ENCODE measurements at regions not wholly inside any gene's neighbourhood (a gene's known extent, or its start where the extent isn't known, plus 50 kb on each side); places are given as distances from the start of the nearest gene placed in this dataset.

- DNase-seq (ENCODE audit: low spot score) = no peak
Measured at GRCh38 chr6:104207635-104208034, 652.1 kb downstream of the HACE1 start.

GRCh38 chr6:104201557-104201956 is 658.2 kb downstream of the HACE1 start:
- no peak for DNase-seq (ENCODE audit: low spot score)

DNA sequence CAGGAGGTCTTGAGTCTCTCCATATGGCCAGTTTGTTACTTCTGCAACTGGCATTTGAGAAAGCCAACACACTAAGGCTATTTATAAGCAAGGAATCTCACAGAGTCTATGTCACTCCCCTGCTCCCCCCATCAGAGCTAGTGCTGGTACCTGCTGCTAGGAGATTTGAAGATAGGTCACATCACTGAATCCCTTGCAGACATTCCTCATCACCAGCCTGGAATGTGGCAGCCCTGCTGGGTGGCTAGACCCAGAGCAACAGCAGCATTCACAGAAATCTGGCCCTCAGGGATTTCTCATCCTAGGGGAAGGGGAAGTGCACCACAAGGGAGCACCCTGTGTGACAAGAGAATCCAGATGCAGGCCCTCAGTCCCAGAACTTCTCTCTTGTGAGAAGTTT is 672.1 kb downstream of the HACE1 start:
- DNase-seq (ENCODE audit: low spot score) = no peak

DNA sequence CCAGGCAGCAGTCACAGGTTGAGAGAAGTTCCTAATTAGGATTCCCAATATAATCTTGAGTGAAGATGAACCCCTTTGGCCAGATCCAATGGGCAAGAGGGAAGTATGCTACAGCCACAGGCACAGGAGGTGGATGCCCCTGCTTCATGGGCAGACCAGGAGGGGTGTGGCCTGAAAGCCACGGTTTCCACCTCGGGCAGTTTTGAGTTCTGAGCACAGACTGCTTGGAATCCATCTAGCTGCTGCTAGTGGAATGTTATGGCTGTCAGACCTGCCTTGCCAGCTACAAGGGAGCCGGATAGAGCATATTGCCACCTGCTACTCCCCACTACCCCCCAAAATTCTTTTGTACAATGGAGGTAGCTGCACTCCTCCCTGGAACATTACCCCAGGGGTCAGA is 672.9 kb downstream of the HACE1 start:
- no peak for DNase-seq (ENCODE audit: low spot score)

DNA sequence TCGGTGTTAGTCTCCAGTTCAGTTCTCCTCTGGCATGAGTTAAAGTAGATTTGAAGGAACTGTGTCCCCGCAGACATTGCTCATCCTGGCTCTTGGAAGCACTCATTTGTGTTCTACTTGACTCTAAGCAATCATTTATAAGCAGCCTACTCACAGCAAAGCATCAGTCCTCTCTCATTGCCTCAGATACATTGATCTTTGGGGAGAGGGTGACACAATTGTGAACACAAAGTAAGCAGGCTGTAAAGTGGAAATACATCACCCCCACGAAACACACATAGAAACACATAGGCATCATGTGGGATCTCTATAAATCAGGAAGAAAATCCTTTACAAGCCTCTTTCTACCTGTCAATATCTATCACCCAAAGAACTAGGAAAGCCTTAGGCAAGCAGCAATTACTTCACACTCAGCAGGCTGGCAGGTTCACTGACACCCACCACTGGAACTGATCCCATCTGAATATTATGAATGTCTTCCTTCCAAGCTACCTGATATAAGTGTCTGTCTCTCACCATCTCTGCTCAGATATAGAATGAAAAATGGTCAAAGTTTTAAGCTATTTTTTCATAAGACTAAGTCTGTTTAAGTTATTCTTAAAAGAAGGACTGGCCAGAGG is 675.8 kb downstream of the HACE1 start:
- DNase-seq (ENCODE audit: low spot score) = no peak

DNA sequence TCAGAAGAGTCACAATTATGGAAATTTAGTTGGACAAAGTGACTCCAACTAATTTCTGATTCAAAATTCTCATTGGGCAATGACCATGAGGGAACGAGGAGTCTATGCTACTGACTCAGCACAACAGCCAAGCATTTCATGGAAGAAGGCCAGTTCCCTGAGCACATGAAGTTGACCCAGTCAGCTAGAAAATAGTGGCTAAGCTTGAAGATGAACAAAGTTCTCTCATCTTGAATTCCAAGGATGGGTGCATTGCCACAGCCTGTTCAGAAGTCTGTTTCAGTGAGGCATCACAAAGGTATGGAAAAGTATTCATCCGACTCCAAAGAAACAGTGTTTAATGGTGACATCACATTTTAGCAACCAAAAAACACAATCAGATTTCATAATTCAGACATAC is 676.9 kb downstream of the HACE1 start:
- DNase-seq (ENCODE audit: low spot score) = no peak

GRCh38 chr6:104173668-104174067 is 686.1 kb downstream of the HACE1 start:
- DNase-seq (ENCODE audit: low spot score) = no peak

DNA sequence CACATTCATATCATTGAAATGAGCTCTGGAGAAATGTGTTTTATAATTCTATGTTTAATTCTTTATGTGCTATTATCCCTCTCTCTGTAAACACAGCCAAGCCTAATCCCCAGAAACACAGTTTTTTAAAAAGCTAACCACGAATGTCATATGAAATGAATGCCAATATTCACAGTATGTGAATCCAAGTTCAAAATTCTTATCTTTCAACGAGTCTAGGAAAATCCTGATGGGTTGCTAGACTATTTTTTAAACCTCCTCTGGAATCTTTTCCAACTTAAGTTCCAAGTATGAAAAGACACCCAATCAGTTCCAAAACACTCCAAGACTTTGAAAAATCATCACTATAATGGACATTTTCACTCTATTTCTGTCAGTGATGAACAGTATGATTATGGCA is 689.3 kb downstream of the HACE1 start:
- no peak for DNase-seq (ENCODE audit: low spot score)

DNA sequence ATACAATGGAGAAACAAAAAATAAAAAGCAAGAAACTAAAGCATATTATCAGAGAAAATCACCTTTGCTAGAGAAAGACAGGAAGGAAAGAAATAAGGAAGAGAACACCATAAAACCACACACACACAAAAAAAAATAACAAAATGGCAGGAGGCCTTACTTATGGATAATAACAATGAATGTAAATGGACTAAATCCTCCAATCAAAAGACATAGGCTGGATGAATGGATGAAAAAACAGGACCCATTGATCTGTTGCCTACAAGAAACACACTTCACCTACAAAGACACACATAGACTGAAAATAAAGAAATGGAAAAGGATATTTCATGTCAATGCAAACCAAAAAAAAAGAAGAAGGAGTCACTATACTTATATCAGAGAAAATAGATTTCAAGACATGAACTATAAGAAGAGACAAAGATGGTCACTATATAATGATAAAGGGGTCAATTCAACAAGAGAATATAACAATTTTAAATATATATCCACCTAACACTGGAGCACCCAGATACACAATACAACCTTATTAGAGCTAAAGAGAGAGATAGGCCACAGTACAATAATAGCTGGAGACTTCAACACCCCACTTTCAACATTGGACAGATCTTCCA is 693.6 kb downstream of the HACE1 start:
- DNase-seq (ENCODE audit: low spot score) = no peak

DNA sequence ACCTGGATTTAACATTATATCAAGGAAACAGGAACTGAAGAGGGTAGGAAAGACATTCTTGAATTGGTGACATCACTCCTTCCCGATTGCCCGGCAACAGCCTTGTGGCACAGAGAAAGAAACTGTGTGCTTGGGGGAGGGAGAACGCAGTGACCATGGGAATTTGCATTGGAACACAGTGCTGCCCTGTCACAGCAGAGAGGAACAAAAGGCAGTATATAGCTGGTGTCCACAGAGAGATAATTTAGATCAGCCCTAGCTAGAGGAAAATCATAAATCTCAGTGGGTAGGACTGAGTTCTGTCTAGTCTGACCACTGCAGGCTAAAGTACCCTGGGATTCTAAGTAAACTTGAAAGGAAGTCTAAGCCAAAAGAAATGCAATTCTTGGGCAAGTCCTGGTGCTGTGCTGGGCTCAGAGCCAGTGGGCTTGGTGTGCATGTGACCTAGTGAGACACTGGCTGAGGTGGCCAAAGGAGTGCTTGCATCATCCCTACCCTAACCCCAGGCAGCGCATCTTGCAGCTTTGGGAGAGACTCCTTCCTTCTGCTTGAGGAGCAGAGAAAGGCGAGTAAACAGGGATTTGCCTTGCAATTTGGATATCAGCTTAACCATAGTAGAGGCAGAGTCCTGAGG is 697.6 kb downstream of the HACE1 start:
- no peak for DNase-seq (ENCODE audit: low spot score)

DNA sequence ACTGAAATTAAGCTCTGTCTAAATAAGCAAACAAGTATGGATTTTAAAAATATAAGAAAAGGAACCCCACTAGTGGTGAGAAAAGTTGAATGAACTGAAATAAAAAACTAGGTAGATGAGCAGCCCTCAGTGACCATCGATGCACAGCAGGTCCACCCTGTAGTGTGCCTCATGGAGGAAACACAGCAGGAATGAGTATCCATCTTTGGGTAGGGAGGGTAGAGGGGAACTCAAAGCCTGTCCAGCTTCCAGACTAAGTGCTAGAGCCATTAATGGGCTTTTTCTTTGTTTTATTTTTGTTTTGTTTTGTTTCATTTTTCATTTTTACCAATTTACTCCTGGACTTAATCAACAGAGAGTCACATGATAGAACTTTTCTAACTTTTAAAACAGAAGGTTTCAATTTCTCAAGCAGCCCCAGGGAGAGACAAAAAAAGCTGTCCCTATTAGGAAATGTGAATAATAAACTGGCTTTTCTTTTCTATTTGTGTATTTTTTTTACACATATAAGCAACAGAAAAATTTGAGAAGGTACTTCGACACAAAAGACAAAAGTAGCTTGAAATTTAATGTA is 700.6 kb downstream of the HACE1 start:
- no peak for DNase-seq (ENCODE audit: low spot score)

- DNase-seq (ENCODE audit: low spot score) = no peak
Measured at GRCh38 chr6:104143757-104144156, 716.0 kb downstream of the HACE1 start.

DNA sequence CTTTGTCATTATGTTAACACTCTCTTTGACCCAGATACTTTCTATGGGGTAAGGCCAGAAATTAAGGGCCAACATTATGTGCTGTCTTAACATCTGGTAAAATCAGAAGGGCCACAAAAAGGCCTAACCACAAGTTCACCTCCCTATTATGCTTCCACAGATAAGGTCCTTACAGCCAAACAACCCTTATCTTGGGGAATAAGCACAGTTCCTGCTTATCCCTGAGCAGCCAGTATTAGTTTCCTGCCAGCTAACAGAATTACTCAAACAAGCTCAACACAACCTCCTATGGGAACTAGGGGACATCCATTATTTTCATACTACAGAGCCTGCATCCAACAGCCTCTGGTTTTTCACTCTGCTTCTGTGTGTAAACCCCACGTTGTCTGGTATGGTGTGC is 724.8 kb downstream of the HACE1 start:
- no peak for DNase-seq (ENCODE audit: low spot score)

GRCh38 chr6:104130343-104130742 is 729.4 kb downstream of the HACE1 start:
- no peak for DNase-seq (ENCODE audit: low spot score)

GRCh38 chr6:104126315-104127005 is 733.3 kb downstream of the HACE1 start:
- DNase-seq (ENCODE audit: low spot score) = no peak

DNA sequence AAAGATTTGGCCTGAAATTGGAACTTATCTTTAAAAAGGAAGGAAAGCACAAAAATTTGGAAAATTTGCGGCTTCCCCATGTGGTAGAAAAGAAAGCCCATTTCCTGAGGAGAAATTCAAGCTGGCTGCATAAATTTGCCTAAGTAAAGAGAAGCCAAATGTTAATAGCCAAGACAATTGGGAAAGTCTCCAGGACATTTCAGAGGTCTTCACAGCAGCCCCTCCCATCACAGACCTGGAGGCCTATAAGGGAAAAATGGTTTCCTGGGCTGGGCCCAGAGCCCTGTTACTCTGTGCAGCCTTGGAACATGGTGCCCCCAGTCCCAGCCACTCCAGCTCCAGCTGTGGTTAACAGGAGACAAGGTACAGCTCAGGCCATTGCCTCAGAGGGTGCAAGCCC is 736.5 kb downstream of the HACE1 start:
- no peak for DNase-seq (ENCODE audit: low spot score)

GRCh38 chr6:104118274-104118673 is 741.4 kb downstream of the HACE1 start:
- no peak for DNase-seq (ENCODE audit: low spot score)

GRCh38 chr6:104109806-104110205 is 749.9 kb downstream of the HACE1 start:
- no peak for DNase-seq (ENCODE audit: low spot score)

- no peak for DNase-seq (ENCODE audit: low spot score)
Measured at GRCh38 chr6:104108634-104109033, 751.1 kb downstream of the HACE1 start.

GRCh38 chr6:104095661-104096416 is 763.9 kb downstream of the HACE1 start:
- DNase-seq (ENCODE audit: low spot score) = no peak

DNA sequence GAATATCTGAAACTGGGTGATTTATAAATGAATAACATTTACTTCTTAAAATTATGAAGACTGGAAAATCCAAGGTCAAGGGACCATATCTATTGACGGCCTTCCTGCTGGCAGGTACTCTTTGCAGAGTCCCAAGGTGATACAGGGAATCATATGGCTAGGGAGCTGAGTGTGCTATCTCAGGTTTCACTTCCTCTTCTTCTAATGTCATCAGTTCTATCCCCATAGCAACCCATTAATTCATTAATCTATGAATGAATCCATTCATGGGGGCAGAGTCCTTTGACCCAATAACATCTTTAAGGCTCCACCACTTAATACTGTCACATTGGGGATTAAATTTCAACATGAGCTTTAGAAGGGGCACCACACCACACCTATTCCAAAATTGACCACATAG is 772.0 kb downstream of the HACE1 start:
- DNase-seq (ENCODE audit: low spot score) = no peak

DNA sequence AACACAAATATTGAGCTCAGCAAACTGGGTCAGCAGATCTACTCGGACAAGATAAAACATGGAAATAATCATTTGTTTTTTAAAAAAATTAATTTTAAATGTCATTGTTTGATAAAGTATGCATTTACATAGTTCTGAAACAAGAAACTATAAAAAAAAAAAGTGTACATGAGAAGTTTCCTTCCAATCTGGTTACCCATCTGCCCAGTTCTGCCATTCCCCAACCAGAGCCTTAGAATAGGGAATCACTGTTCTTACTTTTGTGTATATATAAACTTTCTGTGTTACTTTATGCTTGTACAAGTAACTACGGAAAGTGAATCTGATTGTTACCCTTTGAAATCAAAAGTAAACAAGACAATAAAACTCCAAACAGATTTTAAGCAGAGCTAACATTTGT is 791.4 kb downstream of the HACE1 start:
- no peak for DNase-seq (ENCODE audit: low spot score)

Measured in COLO829 (cell line).